Panc1 (cell line): ENCODE measurements at regions not wholly inside any gene's neighbourhood (a gene's known extent, or its start where the extent isn't known, plus 50 kb on each side); places are given as distances from the start of the nearest gene placed in this dataset.
"Not testable (repeated sequence)": the region's sequence is repeated elsewhere in the genome, so short reads cannot be mapped to it uniquely, and the experiment has no call there.

Experiments used
- ATAC-seq: fragments of 200-7000 bp; cut with Tn5 transposase; 2 replicates; pipeline ENCODE4 v1.9.1; 2020; ENCODE audit warnings: mild to moderate bottlenecking, moderate library complexity
- BruUV-seq: library from RNA; stranded (reverse); fragments of 400-500 nt; replicated peaks from 2 replicates; lab custom pipeline; 2021; lab: Mats Ljungman, UMichigan
- CTCF ChIA-PET: fragments of 300-600 bp; sonication (Branson Sonifier 250); formaldehyde crosslinking; loops from one replicate; lab custom pipeline; 2022; ENCODE audit warnings: antibody characterized with exemption; lab: Charles Lee
- POLR2A ChIA-PET: fragments of 300-600 bp; sonication (Branson Sonifier 250); formaldehyde crosslinking; loops from one replicate; lab custom pipeline; 2022; ENCODE audit warnings: antibody characterized with exemption; lab: Charles Lee
- DNase-seq: peaks from one replicate; pipeline ENCODE4 v3.0.0-alpha.2; 2010; ENCODE audit warnings: low read depth, low spot score
- H3K27ac ChIP-seq: 2 replicates; pipeline ENCODE4 v1.5.1; 2011; ENCODE audit warnings: mild to moderate bottlenecking, low read length, inconsistent platforms
- H3K27me3 ChIP-seq: fragments of 200-500 bp; sonication (Bioruptor generic); 2 replicates; pipeline ENCODE4 v1.6.0; 2014; ENCODE audit warnings: low read length, inconsistent platforms; ENCODE audit not compliant: control insufficient read depth, insufficient read depth
- H3K36me3 ChIP-seq: fragments of 200-500 bp; sonication (Bioruptor generic); 2 replicates; pipeline ENCODE4 v1.5.1; 2014; ENCODE audit warnings: inconsistent platforms, mild to moderate bottlenecking, low read length, moderate library complexity; ENCODE audit not compliant: control insufficient read depth, insufficient read depth
- H3K4me1 ChIP-seq: 2 replicates; pipeline ENCODE4 v1.5.1; 2011; ENCODE audit warnings: inconsistent platforms, mild to moderate bottlenecking, low read length, moderate library complexity; ENCODE audit not compliant: control insufficient read depth, insufficient read depth
- H3K4me3 ChIP-seq, 2 experiments: 2 replicates each; pipeline ENCODE4 v1.5.1; 2011 to 2012; ENCODE audit warnings: low read depth in 2 of 2, low read length in 2 of 2, mild to moderate bottlenecking in 2 of 2, inconsistent platforms in 1 of 2, moderate library complexity in 1 of 2
- H3K9me3 ChIP-seq: fragments of 200-500 bp; sonication (Bioruptor generic); 2 replicates; pipeline ENCODE4 v1.5.1; 2014; ENCODE audit warnings: low read depth, mild to moderate bottlenecking, inconsistent platforms, low read length, moderate library complexity; ENCODE audit not compliant: control insufficient read depth, insufficient read depth
- CTCF ChIP-seq: fragments of 450-650 bp; IDR thresholded peaks from 2 replicates; pipeline ENCODE4 v1.5.1; 2017; ENCODE audit warnings: mild to moderate bottlenecking
- POLR2AphosphoS5 ChIP-seq: IDR thresholded peaks from 2 replicates; pipeline ENCODE4 v1.6.1; 2012; ENCODE audit warnings: mild to moderate bottlenecking, low read depth, low read length, moderate library complexity
- REST ChIP-seq, 2 experiments: IDR thresholded peaks; 2 replicates each; pipeline ENCODE4 v1.6.1; 2011 to 2012; ENCODE audit warnings: low read depth in 2 of 2, control low read depth in 1 of 2, low read length in 1 of 2, mild to moderate bottlenecking in 1 of 2, moderate library complexity in 1 of 2; ENCODE audit not compliant: insufficient read depth in 1 of 2
- SIN3A ChIP-seq: IDR thresholded peaks from 2 replicates; pipeline ENCODE4 v1.6.1; 2012; ENCODE audit warnings: low read depth, mild to moderate bottlenecking, low read length, moderate library complexity, borderline replicate concordance; ENCODE audit not compliant: insufficient read depth
- TCF7L2 ChIP-seq: IDR thresholded peaks from 2 replicates; pipeline ENCODE4 v1.6.1; 2011; ENCODE audit warnings: mild to moderate bottlenecking, low read depth, low read length, inconsistent platforms
- in situ Hi-C: cut with HindIII; loops from 2 replicates; pipeline ENCODE4 v1.10.0; 2016; ENCODE audit warnings: low sequenced_read_pairs, low pct_unique_long_range_greater_than_20kb
- intact Hi-C: fragments of 100-400 bp; cut with micrococcal nuclease; formaldehyde crosslinking; loops from one replicate; pipeline ENCODE4 v1.10.0; 2022; ENCODE audit not compliant: unreplicated experiment

- intact Hi-C loops: no loop called here
- H3K27ac ChIP-seq: no peak overlapping the region
- DNase-seq: no peak
- no peaks in the 10 kb centered on the region for H3K4me1 ChIP-seq
- in situ Hi-C loops: no loop called here
- no peak for TF ChIP-seq CTCF
- TF ChIP-seq POLR2AphosphoS5: no peak
- no peak for TF ChIP-seq SIN3A
- no peak for TF ChIP-seq REST (IDR thresholded peaks at IDR 0.05; ENCODE audit: insufficient read depth in 1 of 2, low read depth in 2 of 2, low read length in 1 of 2)
- TF ChIP-seq TCF7L2: no peak
- no peak for ATAC-seq
- no peaks in the 10 kb centered on the region for H3K9me3 ChIP-seq
- BruUV-seq: no TSS peak
- POLR2A ChIA-PET: no interaction called here
- CTCF ChIA-PET: no interaction called here
- H3K27me3 ChIP-seq: no peaks in the 10 kb centered on the region
- H3K4me3 ChIP-seq: no peak overlapping the region
- no peaks in the 10 kb centered on the region for H3K36me3 ChIP-seq
Measured at GRCh38 chr1:238701024-238701423, 685.3 kb upstream of the CHRM3 start.

GRCh38 chr1:238690415-238690814 lies 696.0 kb upstream of the CHRM3 start:
- intact Hi-C loops: no loop called here
- ATAC-seq: no peak
- no peak for TF ChIP-seq POLR2AphosphoS5
- TF ChIP-seq CTCF: no peak; the same call in 1 of the 2 replicates
- no peak for TF ChIP-seq SIN3A
- TF ChIP-seq REST (IDR thresholded peaks at IDR 0.05; ENCODE audit: insufficient read depth in 1 of 2, low read depth in 2 of 2, low read length in 1 of 2): no peak
- no peak for TF ChIP-seq TCF7L2
- in situ Hi-C loops: no loop called here
- Histone ChIP-seq H3K27me3 (no peaks in the 10 kb centered on the region), H3K4me3 (no peak overlapping the region), H3K36me3 (no peaks in the 10 kb centered on the region), H3K4me1 (no peaks in the 10 kb centered on the region), H3K27ac (no peak overlapping the region), H3K9me3 (no peaks in the 10 kb centered on the region)
- ChIA-PET POLR2A (no interaction called here), CTCF (interaction anchor here (0.7 kb wide), 1 partner anchor 827 kb away, joined by 7 read pairs; no protein-coding TSS in a partner anchor)
- no TSS peak for BruUV-seq
- no peak for DNase-seq

- H3K27me3 ChIP-seq, DNase-seq, CTCF ChIA-PET, H3K27ac ChIP-seq, ATAC-seq, H3K9me3 ChIP-seq, intact Hi-C loops, H3K4me1 ChIP-seq, in situ Hi-C loops, POLR2A ChIA-PET, BruUV-seq, H3K4me3 ChIP-seq, H3K36me3 ChIP-seq: not testable (repeated sequence)
Measured at GRCh38 chr1:238684576-238684975, 701.8 kb upstream of the CHRM3 start.
